HG03039 (cell line): ENCODE measurements at regions not wholly inside any gene's neighbourhood (a gene's known extent, or its start where the extent isn't known, plus 50 kb on each side); places are given as distances from the start of the nearest gene placed in this dataset.
"Not testable (repeated sequence)": the region's sequence is repeated elsewhere in the genome, so short reads cannot be mapped to it uniquely, and the experiment has no call there.

ENCODE experiments used
- ATAC-seq: cut with Tn5 transposase; IDR thresholded peaks from one replicate; pipeline ENCODE4 v1.9.1; 2021; ENCODE audit warnings: mild to moderate bottlenecking, moderate library complexity; ENCODE audit not compliant: unreplicated experiment

DNA sequence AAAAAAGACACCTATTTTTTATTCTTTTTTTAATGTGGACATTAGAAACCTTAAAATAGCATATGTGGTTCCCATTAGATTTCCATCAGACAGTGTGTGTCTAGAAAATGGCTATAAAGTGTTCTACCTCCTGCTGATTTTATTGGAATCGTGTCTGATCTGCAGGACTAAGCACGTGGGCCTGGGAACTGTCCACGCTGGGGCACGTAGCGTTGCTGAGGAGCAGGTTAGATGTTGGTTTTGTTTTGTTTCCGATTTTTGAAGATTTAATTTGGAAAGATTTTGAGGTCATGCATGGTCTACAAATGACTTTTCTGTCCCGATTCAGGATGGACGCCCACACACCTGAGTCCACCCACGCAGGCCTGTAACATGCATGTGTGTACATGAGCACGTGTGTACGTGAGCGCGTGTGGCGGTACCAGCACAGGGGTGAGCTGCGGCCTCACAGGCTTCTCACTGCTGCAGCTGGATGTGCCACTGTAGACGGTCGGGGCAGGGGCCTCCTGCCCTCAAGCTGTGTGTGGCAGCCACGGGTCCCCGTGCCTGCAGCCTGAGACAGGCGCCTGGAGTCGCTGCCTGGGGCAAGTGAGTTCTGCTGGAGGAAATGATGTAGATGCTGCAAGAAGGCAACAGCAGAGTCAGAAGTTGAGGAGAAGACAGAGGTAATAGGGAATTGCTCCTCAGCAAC, 99.7 kb upstream of the CTDP1 start:
- no peak for ATAC-seq

DNA sequence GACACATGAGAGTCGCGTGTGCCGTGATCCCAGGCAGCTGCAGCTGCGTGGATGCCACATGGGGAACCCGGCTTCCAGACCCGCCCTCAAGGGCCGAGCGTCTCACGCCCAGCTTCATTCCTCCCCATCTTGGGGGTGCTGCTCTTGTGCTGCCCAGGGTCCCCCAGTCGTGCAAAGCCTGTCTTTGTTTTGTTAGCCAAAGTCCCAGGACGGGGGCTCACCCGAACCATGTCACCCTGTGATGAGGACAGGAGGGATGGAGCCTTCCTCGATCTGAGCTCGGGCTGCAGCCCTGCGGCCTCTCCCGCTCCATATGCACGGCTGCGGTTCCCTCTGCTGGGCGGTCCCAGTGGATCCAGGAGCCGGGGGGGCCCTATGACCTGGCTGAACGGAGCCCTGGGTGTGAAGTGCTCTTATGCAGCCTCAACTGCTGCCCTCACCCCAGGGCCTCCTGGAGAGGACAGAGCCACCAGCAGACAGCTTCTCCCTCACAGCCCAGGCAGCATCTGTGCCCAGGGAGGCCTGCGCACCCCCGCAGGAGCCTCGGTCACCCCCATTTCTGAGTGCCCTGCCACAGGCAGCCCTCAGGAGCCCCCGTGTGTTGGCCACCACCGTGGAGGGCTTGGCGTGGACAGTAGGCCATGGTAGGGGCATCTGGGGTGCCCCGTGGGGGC, 99.0 kb upstream of the CTDP1 start:
- ATAC-seq = no peak

DNA sequence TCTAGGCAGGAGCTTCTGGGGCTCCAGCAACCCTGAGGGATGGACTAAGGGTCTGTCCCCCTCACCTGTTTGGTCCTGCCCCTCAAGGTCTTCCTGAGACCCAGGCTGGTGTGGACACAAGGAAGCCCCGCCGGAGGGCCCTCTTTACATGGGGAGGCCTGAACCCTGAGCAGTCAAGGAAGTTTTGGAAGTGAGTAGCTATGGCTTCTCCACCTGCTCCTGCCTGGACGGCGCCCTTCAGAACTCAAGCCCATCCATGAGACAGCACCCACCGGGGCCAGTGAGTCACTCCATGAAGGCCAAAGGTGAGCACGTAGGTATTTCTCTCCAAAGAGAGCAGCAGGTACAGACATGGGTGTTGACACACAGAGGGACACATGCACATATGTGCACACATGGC, 98.2 kb upstream of the CTDP1 start:
- no peak for ATAC-seq

DNA sequence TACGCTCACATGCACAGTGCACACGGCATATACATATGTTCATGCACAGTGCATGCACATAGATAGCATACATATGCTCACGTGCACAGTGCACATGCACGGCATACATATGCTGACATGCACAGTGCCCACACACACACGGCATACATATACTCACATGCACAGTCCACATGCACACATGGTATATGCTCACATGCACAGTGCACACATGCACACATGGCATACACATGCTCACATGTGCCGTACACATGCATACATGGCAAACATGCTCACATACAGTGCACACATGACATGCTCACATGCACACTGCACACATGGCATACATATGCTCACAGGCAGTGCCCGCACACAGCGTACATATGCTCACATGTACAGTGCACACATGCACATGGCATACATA, 97.7 kb upstream of the CTDP1 start:
- ATAC-seq = no peak

DNA sequence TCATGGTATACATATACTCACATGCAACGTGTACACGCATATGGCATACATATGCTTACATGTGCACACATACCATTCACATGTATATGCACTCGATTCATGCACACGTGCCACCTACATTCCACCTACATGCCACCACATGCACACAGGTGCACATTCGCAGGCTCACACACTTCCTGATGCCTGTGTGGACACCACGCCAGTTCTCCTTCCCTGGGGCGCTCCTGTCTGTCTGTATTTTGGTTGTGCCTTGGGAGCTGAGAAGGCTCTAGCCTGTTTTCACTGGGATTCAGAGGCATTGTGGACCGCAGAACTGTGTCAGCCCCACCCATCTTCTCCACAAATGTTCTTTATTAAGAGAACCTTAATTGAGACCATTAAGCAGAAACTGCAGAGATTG, 96.6 kb upstream of the CTDP1 start:
- no peak for ATAC-seq

DNA sequence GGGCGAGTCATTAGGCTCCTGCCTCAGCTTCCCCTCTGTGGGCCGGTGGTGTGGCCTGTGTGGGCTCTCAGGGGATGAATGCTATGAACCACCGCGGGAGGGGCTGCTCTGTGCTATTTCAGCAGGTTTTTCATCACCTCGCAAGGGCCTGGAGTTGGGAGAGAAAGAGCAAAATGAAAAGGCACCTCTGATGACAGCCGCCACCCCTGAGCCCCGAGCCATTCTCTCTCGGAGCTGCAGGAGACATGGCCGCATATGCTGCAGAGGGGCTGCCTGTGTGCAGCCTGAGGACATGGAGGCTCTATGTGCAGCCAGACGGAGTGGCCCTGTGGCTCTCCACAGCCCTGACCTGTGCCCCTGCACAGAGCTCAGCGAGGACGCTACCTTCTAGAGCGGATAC, 96.2 kb upstream of the CTDP1 start:
- no peak for ATAC-seq

DNA sequence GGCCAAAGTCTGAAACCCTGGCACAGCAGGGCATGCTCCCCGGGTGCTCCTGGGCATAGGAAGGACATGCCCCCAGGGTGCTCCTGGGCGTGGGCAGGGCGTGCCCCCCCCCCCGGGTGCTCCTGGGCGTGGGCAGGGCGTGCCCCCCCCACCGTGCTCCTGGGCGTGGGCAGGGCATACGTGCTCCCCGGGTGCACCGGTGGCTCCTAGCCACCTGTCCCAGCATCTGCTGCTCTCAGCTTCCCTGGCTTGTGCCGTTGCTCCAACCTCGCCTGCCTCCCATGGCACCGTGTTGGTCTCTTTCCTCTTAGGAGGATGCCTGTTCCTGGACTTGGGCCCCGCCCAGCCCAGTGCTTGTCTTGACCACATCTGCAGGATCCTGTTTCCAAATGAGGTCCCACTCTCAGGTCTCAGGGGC, 95.6 kb upstream of the CTDP1 start:
- ATAC-seq = no peak

DNA sequence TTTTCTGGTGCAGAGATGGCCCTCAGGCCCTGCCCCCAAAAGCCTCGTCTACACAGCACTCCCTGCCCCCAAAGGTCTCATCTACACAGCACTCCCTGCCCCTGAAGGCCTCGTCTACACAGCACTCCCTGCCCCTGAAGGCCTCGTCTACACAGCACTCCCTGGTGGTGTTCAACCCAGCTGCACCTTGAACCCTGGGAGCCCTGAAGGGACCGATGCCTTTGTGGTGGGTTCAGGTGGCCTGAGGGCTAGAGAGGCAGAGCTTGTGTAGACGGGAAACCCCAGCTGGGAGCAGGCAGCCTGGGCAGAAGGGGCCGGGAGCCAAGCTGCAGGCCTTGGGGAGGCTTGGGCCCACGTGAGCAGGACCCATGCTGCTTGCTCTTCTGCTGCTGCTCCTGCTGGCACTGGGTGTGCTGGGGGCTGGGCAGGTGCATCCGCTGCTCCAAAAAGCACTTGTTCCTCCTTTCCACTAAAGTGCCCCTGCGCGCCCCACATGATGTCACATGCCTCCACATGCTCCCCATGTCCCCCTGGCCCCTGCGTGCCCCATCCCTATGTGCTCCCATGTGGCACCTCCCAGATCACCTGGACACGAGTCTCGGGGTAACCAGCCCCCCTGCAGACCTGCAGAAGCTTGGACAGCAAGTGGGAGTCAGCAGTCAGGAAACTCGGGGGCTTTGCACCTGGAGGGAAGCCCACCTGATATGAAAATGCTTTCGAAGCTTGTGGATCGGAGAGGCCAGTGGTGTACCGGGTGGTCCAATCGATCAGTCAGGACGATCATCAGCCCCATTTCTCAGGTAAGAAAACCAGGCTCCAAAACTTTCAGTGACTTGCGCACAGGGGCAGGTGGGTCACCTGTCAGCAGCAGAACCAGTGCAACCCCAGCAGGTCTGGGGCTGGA, 94.9 kb upstream of the CTDP1 start:
- ATAC-seq = no peak

DNA sequence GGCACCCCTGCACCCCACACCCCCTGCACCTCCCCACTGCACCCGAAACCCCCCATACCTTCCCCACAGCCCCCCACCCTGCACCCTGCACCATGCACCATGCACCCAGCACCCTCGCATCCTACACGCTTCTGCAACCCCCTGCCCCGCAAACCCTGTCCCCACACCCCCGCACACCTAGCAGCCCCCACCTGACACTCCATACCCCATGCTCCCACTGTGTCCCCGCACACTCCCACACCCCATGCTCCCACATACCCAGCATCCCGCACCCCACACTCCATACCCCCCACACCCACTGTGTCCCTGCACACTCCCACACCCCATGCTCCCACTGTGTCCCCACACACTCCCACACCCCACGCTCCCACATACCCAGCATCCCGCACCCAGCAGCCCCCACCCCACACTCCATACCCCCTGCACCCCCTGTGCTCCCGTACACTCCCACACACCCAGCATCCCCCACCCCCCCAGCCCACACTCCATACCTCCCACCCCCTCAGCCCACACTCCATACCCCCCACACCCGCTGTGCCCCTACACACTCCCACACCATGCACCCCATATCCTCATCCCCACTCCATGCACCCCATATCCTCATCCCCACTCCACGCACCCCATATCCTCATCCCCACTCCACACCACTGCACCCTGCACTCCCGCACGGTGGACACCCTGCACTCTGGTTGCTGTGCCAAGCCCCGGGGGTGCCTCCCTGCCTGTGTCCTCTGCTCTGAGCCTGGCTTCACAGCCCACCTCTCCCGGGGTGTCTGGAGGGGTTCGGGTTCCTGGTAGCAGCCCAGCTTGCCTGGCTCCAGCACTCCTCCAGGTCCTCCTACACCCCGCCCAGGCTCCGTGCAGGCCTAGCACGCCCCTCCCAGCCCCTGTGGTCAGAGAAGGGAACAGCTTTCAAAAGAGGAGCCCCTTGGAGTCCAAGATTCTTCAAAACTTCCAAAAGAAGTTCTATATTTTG, 93.9 kb upstream of the CTDP1 start:
- no peak for ATAC-seq

DNA sequence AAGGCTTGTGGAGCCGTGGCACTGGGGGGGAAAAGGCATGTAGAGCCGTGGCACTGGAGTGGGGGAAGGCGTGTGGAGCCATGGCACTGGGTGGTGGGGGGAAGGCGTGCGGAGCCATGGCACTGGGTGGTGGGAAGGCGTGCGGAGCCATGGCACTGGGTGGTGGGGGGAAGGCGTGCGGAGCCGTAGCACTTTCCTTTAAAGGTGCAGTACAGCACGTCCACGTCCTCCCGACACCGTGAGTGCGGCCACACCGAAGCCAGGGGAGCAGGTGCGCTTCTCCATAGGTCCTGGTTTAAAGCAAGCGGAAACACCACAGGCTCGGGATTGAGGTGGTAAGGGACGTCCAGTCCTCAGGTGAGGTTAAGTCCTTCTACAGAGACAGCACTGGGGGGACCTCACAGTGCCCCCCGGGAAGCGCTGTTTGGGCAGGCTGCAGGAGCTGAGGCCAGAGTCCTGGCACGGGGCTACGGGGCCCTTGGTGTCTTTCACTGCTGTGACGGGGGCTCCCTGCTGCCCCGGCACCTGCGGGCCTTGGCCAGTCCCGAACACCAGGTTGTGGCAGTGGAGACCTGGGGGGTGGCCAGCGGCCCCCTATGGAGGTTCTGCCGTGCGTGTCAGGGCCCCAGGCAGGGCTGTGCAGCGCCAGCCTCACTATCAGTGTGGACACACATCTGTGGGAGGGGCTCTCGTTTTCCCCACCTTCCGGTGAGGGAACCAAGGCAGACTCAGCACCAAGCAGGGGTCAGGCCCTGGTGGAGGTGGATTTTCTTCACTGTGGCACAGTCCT, 93.0 kb upstream of the CTDP1 start:
- ATAC-seq = no peak

DNA sequence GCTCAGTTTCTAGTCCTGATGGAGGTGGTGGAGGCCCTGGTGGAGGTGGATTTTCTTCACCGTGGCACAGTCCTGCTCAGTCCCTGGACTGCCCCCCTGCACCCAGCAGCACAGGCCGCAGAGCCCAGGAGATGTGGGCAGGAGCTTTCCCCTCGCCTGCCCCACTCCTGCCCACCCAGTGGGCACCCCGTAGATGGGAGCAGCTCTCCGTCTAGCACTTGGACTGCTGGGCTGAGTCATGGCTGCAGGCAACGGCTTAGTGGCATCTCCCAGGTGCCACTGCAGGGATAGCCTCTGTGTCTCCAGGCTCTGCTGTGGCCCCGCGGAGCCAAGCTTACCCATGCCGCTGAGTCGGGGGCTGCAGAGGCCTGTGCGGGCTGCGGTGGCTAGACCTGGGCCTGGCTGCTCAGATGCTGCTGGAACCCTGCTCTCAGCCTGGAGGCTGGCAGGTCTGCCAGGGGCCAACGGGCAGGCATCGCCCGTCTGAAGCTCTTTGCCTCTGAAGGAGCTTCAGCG, 92.3 kb upstream of the CTDP1 start:
- ATAC-seq = no peak

DNA sequence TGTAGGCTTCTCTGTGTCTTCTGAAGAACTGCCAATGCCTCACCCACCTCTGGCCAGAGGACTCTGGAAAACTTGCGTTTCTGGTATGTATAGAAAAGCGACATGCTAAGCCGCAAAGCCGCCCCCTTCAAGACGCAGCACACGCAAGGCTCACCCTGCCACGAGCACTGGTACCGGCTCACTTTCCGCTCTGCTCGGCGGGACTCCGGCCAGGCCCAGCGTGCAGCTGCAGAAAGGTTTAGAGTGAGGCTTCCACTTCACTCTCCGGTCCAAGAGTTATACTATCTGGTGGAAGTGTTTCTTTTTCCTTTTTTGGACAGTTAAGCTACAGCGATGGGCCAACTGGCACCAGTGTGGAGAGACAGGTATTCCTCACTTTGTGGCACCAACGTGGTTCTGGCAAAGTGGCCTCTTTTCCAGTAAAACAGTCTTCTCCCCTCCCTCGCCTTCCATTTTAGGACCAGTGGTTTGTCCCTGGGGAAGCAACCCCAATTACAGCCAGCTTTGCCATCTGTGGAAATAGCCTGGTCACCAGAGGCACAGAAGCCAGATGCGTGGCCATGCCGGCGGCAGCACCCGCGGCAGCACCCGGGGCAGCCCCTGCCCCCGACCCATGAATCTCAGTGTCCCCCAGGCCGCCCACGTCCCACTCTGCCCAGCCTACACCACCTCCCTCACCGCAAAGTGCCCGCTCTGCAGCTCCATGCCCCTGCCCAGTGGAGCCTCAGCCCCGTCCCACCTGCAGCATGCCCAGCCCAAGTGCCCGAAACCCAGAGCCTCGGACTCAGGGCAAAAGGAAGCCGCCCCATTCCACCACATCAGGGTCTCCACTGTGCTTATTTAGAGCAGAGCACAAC, 91.6 kb upstream of the CTDP1 start:
- no peak for ATAC-seq

DNA sequence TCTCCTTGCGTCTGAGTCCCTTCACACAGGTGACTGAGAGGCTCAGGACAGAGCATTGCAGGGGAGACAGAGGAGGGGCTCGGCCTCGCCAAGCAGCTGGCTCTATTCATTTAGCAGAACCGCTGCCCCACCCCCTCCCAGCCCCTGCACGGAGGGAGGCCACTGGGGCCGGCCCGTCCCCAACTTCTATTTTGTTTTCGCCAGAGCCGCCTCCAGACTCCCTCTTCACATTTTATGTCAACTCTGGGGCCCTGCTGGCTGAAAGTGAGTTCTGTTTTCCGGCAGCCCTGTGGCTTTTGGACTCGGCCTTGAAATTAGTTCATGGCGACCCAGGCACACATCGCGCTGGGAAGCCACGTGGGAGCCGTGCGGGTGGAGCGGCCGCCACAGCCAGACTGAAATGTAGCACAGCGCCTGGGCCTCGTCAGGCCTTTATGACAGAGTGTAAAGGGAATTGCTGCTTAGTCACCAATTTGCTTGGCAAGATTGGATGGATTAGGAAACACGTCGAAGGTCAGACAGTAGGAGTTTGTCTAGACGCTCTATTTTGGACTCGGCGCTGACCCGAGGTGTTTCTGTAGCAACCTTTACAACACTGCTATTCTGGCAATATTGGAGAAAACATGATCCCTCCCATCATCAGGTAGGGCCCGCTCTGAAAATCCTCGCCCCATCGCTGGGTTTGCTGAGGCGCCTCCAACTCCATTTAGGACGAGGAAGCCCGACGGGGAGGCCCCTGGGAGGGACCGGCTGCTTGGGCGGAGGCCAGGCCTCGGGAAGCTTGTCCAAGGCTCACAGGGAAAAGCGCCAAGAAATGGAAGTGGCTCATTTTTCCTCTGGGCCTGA, 90.7 kb upstream of the CTDP1 start:
- no peak for ATAC-seq

DNA sequence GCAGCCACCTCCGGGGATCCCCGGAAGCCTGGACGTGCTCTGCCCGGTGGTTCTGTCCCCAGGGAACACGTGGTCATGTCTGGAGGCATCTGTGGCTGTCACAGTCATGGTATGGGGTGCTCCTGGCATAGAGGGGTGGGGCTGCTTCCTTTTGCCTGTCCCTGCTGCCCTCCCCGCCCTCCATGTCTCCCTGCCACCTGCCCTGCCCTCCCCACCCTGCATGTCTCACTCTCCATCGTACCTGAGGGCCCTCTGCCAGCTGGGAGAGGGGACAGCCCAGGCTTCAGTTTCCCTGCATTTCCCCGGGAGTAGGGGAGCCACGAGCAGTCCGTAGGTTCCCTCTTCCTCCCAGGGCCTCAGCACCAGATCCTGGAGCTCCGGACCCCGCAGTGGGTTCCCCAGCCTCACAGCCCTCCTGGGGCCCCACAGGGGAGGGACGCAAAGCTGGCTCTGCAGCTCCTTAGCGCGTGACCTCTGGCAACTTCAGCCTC, 90.0 kb upstream of the CTDP1 start:
- ATAC-seq = no peak

DNA sequence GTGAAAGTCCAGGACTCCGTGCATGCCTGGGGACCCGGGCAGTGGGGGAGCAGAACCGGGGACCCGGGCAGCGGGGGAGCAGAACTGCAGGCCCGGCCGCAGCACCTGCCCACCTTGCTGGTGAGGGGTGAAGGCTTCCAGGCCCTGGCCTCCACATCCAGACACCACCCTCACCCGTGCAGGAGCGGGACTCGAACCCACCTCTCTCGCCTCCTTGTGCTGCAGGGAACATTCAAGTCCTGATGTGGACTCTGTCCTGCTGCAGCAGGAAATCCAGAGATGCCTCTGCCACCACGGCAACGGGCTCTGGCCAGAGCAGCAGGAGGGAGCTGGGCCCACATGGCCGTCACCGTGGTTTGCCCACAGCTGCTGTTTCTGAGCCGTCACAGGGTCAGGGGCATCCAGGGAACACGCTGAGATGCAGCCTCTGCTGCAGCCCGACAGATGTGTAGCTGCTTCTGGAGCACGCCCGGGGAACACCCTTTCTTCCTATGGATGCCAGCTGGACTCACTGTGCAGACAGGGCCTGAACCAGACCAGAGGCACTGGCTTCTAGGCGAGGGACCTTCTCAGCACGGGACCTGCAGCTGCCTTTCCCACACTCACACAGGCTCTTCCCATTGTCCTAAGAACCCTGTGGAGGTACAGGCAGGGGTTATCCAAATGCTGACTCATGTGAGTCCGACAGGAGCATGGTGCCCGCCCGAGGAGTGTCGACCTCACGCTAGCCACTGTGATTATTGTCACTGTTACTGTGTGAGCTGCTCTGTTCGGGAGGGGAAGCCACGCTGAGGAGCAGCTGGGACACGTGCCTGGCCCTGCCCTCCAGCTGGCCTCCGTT, 89.2 kb upstream of the CTDP1 start:
- no peak for ATAC-seq

DNA sequence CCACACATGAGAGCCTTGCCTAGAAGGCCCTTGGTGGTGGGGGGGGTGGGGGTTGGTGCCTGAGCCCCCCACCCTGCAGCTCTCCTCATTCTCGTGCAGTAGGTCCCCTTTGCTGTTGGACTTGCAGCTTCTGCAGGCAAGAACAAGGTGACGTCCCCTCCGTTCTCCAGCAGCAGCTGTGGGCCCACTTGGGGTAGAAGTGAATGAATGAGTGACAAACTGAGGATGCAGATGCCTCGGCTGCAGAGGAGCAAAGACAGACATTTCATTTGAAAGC, 88.6 kb upstream of the CTDP1 start:
- no peak for ATAC-seq

DNA sequence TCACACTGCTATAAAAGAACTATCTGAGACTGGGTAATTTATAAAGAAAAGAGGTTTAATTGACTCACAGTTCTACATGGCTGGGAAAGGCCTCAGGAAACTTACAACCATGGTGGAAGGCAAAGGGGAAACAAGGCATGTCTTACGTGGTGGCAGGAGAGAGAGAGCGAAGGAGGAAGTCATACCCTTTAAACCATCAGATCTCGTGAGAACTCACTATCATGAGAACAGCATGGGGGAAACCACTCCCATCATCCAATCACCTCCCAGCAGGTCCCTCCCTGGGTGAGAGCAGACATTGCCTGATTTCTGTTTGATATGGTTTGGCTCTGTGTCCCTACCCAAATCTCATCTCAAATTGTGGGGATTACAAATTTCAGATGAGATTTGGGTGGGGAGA, 86.9 kb upstream of the CTDP1 start:
- not testable (repeated sequence) for ATAC-seq
